Left renal cortex interstitium (tissue), 4 donors: ENCODE measurements at regions not wholly inside any gene's neighbourhood (a gene's known extent, or its start where the extent isn't known, plus 50 kb on each side); places are given as distances from the start of the nearest gene placed in this dataset.

Experiments
- DNase-seq, 4 donors: peaks; one replicate each; pipeline ENCODE4 v3.0.0-alpha.2; 2013; ENCODE audit warnings: low read depth in 4 of 4, low spot score in 2 of 4, missing footprints in 1 of 4

GRCh38 chr2:47239119-47239969, 63.0 kb upstream of the CALM2 start:
- no peak for DNase-seq

- DNase-seq: no peak
These were observed 62.3 kb upstream of the CALM2 start for GRCh38 chr2:47238638-47239037.

DNA sequence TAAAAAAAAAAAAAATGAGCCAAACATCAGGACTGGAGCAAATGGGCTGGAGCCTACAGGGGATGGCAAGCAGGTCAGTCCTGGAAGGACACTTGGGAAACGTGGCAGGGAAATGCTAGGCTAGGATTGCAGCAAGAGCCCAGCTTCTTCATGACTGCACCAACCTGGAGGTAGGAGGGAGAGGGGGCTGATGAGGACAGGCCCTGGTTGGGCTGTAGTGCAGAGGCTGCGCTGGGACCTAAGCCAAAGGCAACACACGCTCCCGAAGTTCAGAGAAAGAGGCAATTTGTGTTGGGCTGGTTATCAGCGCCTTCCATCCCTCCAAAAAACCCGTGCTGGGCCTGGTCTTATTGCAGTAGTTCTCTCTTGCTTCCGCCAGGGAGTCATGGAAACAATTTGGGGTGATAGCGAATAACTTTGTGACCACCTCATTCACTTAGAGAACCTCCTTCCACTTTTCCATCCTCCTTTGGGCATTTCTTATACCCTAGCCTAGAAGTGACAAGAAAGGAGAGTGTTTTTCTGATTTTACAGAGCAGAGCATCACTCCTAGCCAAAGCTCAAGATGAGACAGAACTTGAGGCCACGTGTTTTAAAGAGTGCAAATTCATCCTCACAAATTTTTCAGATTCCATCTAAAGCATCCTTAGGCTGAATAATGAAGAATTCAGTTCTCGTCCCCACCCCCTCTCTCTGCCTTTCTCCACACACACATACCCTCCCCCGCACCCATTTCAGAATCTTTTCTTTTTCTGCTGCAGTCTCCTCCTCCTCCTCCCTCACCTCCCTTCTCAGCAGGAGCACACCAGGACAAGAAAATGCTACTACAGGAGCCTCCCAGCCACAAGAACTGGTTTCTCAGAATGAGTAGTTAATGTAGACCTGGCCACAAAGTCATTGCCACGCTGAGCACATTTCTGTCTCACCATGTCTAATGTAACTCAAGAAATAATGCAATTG, 61.3 kb upstream of the CALM2 start:
- peak in 1 of 4 donors; percentile 52 for DNase-seq

DNA sequence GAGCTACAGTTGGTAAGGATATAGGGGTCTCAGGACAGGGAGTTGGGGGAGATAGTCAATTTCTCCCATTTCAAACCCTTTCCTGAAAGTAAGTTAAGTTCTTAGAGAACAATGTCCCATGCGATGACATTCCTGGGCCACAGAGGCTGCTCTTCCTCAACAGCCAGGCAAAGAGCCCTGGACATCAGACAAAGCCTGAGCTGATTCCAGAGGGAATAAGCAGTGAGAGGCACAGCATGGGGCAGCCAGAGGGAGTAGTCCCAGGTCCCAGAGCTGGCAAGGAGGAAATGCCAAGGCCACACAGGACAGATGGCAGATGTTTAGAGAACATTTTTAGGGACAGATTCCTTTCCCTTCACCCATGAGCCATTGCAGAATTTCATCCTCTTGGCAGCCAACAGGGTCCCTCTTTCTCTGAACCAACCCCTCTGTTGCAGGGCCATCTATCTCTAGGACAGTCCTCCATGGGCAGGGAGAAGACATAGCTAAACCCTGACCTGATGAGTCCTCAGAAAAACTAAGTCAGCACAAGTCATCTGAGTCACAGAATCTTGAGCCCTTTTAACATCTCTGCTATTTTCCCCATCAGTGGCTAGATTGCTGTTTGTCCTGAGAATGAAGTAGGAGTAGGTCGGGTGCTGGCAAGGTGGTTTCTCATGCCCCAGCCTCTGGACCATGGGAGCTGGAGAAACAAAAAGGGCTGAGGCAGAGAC, 60.3 kb upstream of the CALM2 start:
- no peak for DNase-seq

- no peak for DNase-seq
These were observed 58.8 kb upstream of the CALM2 start for GRCh38 chr2:47235132-47235531.

DNA sequence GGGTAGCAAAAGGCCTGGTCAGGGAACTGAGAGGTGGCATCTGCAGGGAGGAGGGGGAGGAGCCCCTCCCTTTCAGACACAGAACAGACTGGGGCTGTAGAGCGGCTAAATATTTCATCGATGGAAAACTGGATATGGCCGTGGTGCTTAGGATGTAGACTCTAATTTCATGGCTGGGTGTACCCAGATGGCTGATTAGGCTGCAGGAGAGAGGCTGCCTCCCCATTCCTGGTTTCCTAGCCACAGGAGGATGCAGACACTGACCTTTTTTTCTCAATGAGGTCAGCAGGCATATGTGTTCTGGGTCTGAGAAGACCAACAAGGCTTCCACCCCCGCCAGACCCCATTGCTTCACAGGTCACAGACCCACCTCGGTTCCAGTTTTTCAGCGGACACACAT, 58.1 kb upstream of the CALM2 start:
- no peak for DNase-seq

DNA sequence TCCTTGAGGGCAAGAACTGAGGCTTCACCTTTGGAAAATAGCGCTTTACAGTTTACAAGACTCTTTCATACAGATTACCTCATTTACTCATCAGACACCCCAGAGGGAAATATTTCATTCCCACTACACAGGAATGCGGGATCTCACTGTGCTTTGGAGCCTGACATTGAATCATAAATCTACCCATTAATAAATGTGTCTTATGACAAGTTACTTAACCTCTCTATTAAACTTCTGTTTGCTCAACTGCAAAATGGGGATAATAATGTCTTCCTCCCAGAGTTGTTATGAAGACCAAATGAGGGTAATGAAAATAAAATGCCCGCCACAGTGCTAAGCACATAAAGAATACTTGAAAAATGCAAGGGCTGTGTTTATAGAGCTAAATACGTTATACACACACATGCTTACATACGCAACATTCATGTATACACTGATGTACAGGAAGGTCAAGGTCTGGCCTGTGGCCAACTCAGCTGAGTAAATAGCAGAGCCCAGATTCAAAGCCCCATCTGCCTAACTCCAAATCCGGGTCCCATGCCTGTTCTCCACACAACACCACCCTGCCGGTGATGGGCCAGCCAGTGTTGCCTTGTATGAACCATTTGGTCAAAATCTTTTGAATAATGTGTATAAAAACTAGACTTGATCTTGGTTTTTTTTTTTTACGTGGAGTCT, 56.6 kb upstream of the CALM2 start:
- no peak for DNase-seq

DNA sequence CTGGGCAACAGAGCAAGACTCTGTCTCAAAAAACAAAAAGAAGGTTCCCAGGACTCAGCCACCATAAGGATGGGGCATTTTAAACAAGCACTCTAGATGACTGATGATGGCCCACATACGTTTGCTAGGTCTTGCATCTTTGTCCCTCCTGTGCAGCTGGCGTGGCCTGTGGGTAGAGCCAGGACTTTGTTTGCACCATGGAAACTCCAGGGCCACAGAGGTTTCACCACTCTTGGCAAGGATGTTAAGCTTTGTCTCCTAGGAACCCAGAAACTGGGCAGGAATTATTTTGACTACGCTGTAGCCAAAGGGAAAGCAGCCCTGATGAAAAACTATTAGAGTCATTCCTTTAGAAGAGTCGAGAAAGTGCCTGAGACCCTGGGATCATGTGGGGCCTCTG, 54.1 kb upstream of the CALM2 start:
- no peak for DNase-seq

DNA sequence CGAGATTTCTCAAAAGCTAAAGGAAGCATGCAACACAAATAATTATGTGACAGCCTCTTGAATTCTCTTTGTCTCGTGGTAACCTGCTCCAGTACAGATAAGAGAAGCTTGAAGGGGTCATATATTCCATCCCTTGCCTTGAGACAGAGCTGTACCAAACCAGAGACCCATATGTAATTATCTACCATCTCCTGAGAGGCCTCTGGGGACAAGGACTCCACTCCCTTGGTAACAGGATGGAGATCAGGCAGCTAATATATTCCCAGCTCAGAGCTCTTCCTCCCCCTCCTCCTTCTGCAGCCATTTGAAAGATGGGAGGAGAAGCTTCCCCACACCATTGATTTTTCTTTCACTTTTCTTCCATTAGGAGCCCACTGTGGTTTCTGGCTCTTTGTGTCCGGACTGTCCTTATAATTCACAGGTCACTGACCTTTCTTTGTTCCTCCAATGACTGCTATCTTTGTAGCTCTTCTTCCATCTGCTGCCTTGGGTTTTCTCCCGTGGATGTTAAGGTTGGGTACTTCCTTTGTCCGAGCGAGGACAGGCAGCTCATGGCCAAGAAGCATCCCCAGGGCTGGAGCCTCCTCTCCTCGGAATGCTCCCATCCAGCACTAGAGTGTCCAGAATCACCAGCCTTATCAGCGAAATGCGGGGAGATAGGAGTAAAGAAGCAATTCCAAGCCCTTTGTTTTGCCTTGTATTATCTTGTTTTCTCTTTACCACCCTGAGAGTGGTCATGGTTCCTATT, 51.4 kb upstream of the CALM2 start:
- DNase-seq: no peak

DNA sequence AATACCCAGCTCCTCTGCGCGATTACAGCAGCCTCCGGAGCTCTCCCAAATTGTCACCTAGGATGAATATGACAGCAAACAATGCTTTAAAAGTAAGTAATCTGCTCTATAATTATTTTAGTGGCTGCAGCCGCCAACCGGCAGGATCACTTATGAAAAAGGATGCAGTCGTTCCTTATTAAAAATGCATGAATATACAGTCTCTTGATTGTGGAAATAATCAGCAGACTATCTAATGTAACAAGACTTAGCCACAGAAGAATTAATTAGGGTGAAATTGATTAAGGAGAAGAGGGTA, 50.6 kb upstream of the CALM2 start:
- no peak for DNase-seq

DNA sequence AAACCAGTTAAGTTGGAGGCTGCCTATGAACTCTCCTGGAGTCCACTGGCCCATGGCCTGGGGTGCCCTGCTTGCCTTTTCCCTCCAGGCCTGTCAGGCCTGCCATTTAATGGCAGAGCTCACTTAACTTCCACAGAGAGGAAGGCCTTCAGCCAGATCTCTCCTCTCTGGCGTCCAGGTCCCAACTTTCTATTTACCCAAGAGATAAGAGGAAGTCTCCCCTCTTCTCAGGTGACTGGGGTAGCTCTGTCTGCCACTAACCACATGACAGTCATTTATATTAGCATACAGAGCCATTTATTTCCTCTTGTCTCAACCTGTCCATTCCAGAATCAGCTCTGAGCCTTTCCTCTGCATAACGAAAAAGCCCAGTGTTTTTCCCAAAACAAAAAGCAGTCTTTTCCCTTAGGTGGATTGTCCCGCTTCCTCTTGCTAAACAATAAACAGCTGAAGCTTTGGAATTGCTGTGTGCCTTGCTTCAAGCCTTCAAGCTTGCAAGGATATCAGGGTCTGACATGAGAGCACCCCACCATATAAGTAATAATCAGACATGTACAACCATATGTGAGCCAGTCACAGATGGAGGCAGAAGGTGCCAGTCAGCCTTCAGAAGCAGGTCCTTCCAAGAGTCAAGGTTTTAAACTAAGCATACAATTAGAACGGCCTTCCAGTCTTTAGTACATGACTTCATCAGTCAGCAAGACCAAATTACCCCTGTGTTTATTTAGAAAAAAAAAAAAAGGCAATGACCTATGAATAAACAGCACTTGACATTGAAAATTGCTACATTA, 50.0 kb upstream of the CALM2 start:
- DNase-seq: no peak
